HepG2 (cell line): ENCODE measurements at regions not wholly inside any gene's neighbourhood (a gene's known extent, or its start where the extent isn't known, plus 50 kb on each side); places are given as distances from the start of the nearest gene placed in this dataset.

Experiments used
- ARNT2 ChIP-seq: sonication (generic); formaldehyde crosslinking; IDR thresholded peaks from 2 replicates; pipeline ENCODE4 v1.8.0; 2022; ENCODE audit warnings: mild to moderate bottlenecking, low read depth, missing genetic modification reagents, moderate library complexity
- DPF2 ChIP-seq: sonication (generic); formaldehyde crosslinking; IDR thresholded peaks from 2 replicates; pipeline ENCODE4 v1.4.0; 2020; ENCODE audit warnings: mild to moderate bottlenecking, low read depth, missing genetic modification reagents, borderline replicate concordance
- FOSL2 ChIP-seq: sonication (generic); formaldehyde crosslinking; IDR thresholded peaks from 2 replicates; pipeline ENCODE4 v1.4.0; 2020; ENCODE audit warnings: missing genetic modification reagents
- GABPB1 ChIP-seq: IDR thresholded peaks from 2 replicates; pipeline ENCODE4 v1.6.1; 2016; ENCODE audit warnings: mild to moderate bottlenecking, missing genetic modification reagents, moderate library complexity, missing compliant biosample characterization
- HNF1B ChIP-seq: sonication (generic); formaldehyde crosslinking; IDR thresholded peaks from 2 replicates; pipeline ENCODE4 v1.5.1; 2020; ENCODE audit warnings: mild to moderate bottlenecking, moderate library complexity, missing genetic modification reagents
- HOXA3 ChIP-seq: sonication (generic); formaldehyde crosslinking; IDR thresholded peaks from 2 replicates; pipeline ENCODE4 v1.5.0; 2020; ENCODE audit warnings: missing genetic modification reagents
- NFE2 ChIP-seq: sonication (generic); formaldehyde crosslinking; IDR thresholded peaks from 2 replicates; pipeline ENCODE4 v1.4.0; 2020; ENCODE audit warnings: missing genetic modification reagents
- ONECUT2 ChIP-seq: sonication (generic); formaldehyde crosslinking; IDR thresholded peaks from 2 replicates; pipeline ENCODE4 v1.4.0; 2020; ENCODE audit warnings: missing genetic modification reagents
- RCOR2 ChIP-seq: IDR thresholded peaks from 2 replicates; pipeline ENCODE4 v1.6.1; 2016; ENCODE audit warnings: missing biosample characterization, missing genetic modification reagents
- SOX5 ChIP-seq: IDR thresholded peaks from 2 replicates; pipeline ENCODE4 v1.6.1; 2016; ENCODE audit warnings: borderline replicate concordance
- U2AF1 ChIP-seq: fragments of 200-400 bp; formaldehyde crosslinking; optimal IDR thresholded peaks from 2 replicates; pipeline ENCODE3; 2017; ENCODE audit warnings: mild to moderate bottlenecking, low read depth, low read length
- ZNF205 ChIP-seq: IDR thresholded peaks from 2 replicates; pipeline ENCODE4 v1.6.1; 2018; ENCODE audit warnings: missing biosample characterization, missing genetic modification reagents
- ZNF251 ChIP-seq: sonication (generic); formaldehyde crosslinking; IDR thresholded peaks from 2 replicates; pipeline ENCODE4 v1.9.0; 2021; ENCODE audit warnings: mild to moderate bottlenecking, missing genetic modification reagents
- ZNF550 ChIP-seq: sonication (generic); formaldehyde crosslinking; IDR thresholded peaks from 2 replicates; pipeline ENCODE4 v1.4.0; 2020; ENCODE audit warnings: mild to moderate bottlenecking, missing genetic modification reagents, borderline replicate concordance
- ZNF746 ChIP-seq: sonication (generic); formaldehyde crosslinking; IDR thresholded peaks from 2 replicates; pipeline ENCODE4 v1.8.0; 2022; ENCODE audit warnings: mild to moderate bottlenecking, missing genetic modification reagents
- TF ChIP-seq, protein P1 (sequence below): sonication (generic); formaldehyde crosslinking; IDR thresholded peaks from 2 replicates; pipeline ENCODE4 v1.4.0; 2020; ENCODE audit warnings: mild to moderate bottlenecking, missing genetic modification reagents, borderline replicate concordance
- TF ChIP-seq, protein P2 (sequence below), 2 experiments: IDR thresholded peaks; 2 replicates each; pipeline ENCODE4 v1.6.1; 2011 to 2012; ENCODE audit warnings: low read length in 2 of 2, borderline replicate concordance in 1 of 2, low read depth in 1 of 2, mild to moderate bottlenecking in 1 of 2, moderate library complexity in 1 of 2
- TF ChIP-seq, protein P3 (sequence below): sonication (generic); formaldehyde crosslinking; IDR thresholded peaks from 2 replicates; pipeline ENCODE4 v1.9.0; 2021; ENCODE audit warnings: missing genetic modification reagents, borderline replicate concordance

- peak; percentile 75; the same call in 1 of the 2 replicates for TF ChIP-seq HOXA3 (CRISPR knock-in tag)
- TF ChIP-seq GABPB1 (CRISPR knock-in tag): 0 out of 2 replicates have a peak, but pooled peaks have one; percentile 24
- TF ChIP-seq FOSL2 (CRISPR knock-in tag): peak; percentile 63
- TF ChIP-seq, protein P1, sequence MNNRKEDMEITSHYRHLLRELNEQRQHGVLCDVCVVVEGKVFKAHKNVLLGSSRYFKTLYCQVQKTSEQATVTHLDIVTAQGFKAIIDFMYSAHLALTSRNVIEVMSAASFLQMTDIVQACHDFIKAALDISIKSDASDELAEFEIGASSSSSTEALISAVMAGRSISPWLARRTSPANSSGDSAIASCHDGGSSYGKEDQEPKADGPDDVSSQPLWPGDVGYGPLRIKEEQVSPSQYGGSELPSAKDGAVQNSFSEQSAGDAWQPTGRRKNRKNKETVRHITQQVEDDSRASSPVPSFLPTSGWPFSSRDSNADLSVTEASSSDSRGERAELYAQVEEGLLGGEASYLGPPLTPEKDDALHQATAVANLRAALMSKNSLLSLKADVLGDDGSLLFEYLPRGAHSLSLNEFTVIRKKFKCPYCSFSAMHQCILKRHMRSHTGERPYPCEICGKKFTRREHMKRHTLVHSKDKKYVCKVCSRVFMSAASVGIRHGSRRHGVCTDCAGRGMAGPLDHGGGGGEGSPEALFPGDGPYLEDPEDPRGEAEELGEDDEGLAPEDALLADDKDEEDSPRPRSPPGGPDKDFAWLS (CRISPR knock-in tag): no peak
- peak; percentile 74; the same call in 1 of the 2 replicates for TF ChIP-seq SOX5 (CRISPR knock-in tag)
- TF ChIP-seq ZNF746 (CRISPR knock-in tag): no peak
- TF ChIP-seq, protein P2, sequence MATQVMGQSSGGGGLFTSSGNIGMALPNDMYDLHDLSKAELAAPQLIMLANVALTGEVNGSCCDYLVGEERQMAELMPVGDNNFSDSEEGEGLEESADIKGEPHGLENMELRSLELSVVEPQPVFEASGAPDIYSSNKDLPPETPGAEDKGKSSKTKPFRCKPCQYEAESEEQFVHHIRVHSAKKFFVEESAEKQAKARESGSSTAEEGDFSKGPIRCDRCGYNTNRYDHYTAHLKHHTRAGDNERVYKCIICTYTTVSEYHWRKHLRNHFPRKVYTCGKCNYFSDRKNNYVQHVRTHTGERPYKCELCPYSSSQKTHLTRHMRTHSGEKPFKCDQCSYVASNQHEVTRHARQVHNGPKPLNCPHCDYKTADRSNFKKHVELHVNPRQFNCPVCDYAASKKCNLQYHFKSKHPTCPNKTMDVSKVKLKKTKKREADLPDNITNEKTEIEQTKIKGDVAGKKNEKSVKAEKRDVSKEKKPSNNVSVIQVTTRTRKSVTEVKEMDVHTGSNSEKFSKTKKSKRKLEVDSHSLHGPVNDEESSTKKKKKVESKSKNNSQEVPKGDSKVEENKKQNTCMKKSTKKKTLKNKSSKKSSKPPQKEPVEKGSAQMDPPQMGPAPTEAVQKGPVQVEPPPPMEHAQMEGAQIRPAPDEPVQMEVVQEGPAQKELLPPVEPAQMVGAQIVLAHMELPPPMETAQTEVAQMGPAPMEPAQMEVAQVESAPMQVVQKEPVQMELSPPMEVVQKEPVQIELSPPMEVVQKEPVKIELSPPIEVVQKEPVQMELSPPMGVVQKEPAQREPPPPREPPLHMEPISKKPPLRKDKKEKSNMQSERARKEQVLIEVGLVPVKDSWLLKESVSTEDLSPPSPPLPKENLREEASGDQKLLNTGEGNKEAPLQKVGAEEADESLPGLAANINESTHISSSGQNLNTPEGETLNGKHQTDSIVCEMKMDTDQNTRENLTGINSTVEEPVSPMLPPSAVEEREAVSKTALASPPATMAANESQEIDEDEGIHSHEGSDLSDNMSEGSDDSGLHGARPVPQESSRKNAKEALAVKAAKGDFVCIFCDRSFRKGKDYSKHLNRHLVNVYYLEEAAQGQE (IDR thresholded peaks at IDR 0.05; ENCODE audit: borderline replicate concordance in 1 of 2, low read depth in 1 of 2, low read length in 2 of 2): 0 out of 4 replicates have a peak, but pooled peaks of 1 of the 2 experiments have one; percentile 33
- TF ChIP-seq NFE2 (CRISPR knock-in tag): no peak
- TF ChIP-seq, protein P3, sequence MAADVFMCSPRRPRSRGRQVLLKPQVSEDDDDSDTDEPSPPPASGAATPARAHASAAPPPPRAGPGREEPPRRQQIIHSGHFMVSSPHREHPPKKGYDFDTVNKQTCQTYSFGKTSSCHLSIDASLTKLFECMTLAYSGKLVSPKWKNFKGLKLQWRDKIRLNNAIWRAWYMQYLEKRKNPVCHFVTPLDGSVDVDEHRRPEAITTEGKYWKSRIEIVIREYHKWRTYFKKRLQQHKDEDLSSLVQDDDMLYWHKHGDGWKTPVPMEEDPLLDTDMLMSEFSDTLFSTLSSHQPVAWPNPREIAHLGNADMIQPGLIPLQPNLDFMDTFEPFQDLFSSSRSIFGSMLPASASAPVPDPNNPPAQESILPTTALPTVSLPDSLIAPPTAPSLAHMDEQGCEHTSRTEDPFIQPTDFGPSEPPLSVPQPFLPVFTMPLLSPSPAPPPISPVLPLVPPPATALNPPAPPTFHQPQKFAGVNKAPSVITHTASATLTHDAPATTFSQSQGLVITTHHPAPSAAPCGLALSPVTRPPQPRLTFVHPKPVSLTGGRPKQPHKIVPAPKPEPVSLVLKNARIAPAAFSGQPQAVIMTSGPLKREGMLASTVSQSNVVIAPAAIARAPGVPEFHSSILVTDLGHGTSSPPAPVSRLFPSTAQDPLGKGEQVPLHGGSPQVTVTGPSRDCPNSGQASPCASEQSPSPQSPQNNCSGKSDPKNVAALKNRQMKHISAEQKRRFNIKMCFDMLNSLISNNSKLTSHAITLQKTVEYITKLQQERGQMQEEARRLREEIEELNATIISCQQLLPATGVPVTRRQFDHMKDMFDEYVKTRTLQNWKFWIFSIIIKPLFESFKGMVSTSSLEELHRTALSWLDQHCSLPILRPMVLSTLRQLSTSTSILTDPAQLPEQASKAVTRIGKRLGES (CRISPR knock-in tag): no peak
- peak; percentile 73; the same call in 1 of the 2 replicates for TF ChIP-seq RCOR2
- TF ChIP-seq HNF1B (CRISPR knock-in tag): peak; percentile 72; the same call in 1 of the 2 replicates
- no peak for TF ChIP-seq U2AF1
- TF ChIP-seq ZNF550 (CRISPR knock-in tag): no peak
- TF ChIP-seq ZNF205 (CRISPR knock-in tag): no peak; the same call in 1 of the 2 replicates
- TF ChIP-seq DPF2 (CRISPR knock-in tag): peak; percentile 98
- TF ChIP-seq ONECUT2 (CRISPR knock-in tag): peak; percentile 100
- no peak for TF ChIP-seq ZNF251 (CRISPR knock-in tag)
- no peak for TF ChIP-seq ARNT2 (CRISPR knock-in tag)
Measured at GRCh38 chr22:22087854-22088657, 105.5 kb upstream of the TOP3B start (continued).
